ENCODE measurements at regions not wholly inside any gene's neighbourhood (a gene's known extent, or its start where the extent isn't known, plus 50 kb on each side); places are given as distances from the start of the nearest gene placed in this dataset.
"Not testable (repeated sequence)": the region's sequence is repeated elsewhere in the genome, so short reads cannot be mapped to it uniquely, and the experiment has no call there.

DNA sequence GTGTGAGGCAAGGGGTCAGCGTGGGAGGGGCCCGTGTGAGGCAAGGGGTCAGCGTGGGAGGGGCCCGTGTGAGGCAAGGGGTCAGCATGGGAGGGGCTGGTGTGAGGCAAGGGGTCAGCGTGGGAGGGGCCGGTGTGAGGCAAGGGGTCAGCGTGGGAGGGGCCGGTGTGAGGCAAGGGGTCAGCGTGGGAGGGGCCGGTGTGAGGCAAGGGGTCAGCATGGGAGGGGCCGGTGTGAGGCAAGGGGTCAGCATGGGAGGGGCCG is 119.2 kb downstream of the SEPTIN14 start:
- DNase-seq (ENCODE audit: low read depth) = not testable (repeated sequence)

DNA sequence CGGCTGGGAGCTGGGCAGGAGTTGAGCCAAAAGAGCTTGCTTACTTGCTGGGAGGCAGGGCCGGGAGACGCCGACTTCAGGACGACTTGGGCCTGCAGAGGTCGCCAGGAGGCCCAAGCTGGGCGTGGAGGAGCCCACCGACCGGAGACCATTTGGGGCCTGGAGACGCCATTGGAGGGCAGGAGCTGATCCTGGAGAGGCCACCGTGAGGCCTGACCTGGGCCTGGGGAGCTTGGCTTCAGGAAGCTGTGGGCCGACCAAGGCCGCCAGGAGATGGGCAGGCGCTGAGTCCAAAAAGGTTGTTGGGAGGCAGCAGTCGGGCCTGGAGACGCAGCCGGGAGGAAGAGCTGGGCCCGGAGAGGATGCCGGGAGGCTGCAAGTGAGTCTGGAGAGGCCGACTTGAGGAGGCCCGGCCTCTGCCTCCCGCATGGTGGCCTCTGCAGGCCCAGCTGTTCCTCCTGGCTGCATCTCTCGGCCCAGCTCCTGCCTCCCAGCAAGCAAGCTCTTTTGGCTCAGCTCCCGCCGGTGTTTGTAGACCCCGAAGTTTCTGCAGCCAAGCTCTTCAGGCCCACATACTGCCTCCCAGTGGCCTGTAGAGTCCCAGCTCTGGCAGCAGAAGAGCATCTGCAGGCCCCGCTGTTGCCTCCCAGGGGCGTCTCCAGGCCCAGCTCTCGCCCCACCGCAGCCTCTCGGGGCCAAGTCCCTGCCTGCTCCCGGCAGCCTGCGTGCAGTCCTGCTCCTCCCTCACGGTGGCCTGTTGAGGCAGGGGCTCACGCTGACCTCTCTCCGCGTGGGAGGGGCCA is 119.7 kb downstream of the SEPTIN14 start:
- not testable (repeated sequence) for DNase-seq (ENCODE audit: low read depth)

DNA sequence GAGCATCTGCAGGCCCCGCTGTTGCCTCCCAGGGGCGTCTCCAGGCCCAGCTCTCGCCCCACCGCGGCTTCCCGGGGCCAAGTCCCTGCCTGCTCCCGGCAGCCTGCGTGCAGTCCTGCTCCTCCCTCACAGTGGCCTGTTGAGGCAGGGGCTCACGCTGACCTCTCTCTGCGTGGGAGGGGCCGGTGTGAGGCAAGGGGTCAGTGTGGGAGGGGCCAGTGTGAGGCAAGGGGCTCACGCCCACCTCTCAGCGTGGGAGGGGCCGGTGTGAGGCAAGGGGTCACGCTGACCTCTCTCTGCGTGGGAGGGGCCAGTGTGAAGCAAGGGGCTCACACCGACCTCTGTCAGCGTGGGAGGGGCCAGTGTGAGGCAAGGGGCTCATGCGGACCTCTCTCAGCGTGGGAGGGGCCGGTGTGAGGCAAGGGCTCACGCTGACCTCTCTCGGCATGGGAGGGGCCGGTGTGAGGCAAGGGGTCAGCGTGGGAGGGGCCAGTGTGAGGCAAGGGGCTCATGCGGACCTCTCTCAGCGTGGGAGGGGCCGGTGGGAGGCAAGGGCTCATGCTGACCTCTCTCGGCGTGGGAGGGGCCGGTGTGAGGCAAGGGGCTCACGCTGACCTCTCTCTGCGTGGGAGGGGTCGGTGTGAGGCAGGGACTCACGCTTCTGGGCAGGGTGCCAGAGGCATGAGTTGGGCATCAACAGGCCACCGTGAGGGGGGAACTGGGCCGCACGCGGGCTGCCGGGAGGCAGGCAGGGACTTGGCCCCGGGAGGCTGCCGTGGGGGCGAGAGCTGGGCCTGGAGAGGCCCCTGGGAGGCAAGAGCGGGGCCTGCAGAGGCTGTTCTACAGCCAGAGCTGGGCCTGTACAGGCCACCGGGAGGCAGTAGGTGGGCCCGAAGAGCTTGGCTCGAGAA is 120.6 kb downstream of the SEPTIN14 start:
- not testable (repeated sequence) for DNase-seq (ENCODE audit: low read depth)

DNA sequence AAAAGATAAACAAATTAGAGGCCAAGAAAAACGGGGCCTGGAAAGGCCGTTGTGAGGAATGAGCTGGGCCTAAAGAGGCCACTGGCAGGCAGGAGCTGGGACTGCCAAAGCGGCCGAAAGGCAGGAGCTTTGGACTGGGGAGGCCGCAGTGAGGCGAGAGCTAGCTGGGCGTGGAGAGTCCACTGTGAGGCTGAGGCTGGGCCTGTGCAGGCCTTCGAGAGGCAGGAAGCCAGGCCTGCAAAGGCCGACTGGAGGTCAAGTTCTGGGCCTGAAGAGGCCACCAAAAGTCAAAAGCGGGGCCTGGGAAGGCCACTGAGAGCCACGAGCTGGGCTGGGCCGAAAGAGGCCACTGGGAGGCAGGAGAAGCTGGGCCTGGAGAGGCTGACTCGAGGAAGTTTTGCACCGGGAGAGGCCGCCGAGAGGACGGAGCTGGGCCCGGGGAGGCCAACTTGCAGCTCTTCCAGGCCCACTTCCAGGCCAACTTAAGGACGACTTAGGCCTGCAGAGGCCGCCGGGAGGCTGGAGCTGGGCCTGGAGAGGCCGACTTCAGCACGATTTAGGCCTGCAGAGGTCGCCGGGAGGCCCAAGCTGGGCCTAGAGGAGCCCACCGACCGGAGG is 121.8 kb downstream of the SEPTIN14 start:
- not testable (repeated sequence) for DNase-seq (ENCODE audit: low read depth)

DNA sequence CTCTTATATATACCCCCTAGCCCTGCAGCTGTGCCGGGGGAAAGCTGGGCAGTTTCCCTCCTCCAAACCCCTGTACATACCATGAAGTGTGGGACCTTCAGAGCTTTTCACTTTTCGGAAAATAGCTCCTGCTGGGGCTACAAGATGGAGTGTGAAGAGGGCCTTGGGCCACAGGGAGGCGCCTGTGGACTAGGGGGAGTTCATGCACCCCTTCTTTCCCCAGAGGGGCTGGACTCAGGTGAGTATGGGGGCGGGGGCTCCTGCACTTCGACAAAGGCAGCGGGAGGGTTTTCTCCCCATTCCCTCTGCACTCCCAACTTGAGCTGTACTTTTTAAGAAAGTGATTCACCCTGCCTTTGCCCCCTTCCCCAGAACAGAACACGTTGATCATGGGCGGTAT is 122.5 kb downstream of the SEPTIN14 start:
- not testable (repeated sequence) for DNase-seq (ENCODE audit: low read depth)

DNA sequence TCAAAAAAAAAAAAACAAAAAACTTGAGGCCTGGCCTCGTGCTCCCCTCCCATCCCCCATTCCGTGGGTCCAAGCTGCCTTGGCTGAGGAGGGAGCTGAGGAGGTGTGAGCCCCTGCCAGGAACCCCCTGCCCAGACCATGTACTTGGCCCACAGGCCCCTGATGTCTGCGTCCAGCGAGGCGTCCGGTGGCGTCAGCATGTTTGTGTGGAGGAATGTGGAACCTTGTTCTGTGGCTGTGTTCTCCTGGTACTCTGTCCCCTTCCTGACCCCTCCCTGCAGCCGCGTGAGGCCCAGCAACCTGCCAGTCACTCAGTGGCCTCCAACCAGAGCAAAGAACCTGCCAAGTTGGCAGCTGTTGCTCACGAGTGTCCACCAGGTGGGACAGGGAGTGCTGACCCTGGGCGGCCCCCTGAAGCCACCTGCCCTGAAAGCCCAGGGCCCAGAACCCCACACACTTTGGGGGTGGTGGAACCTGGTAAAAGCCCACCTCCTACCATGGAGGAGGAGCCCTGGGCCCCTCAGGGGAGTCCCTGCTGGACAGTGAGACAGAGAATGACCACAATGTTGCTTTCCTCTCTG is 125.8 kb downstream of the SEPTIN14 start:
- not testable (repeated sequence) for DNase-seq (ENCODE audit: low read depth)

DNA sequence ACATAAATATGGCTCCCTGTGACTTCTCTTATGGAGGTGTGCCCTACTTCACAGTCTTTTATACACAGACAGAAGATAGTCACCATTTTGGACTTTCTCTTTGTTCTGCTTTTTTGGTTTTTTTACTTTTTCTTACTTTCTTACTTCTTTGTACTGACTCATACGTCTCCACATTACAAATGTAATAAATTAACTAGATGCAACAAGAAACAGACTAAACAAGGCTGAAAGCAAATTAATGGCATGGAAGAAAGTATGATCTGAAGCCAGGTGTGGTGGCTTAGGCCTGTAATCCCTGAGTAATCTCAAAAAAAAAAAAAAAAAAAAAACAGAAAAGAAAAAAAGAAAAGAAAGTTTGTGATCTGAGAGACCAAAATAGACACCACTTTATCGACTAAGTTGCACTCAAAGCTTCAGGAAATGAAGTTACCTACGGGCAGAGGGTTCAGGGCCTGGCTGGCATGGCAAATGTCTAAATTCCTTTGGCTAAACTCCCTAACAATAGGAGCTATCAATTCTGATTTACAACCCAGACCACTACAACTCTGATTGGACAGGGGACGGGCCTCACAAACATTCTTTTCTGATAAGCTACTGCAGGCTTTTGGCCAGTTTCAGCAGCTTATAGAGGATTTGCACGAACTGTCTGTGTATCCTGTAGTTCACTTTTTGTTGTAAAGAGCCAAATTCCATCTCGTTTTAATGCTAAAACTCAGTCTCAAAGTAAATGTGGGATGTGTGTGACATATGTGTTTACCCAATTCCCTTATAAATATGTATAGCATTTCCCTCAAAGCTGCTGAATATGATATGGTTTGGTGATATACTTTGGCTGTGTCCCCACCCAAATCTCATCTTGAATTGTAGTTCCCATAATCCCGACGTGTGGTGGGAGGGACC is 129.1 kb downstream of the SEPTIN14 start:
- no peak for DNase-seq (ENCODE audit: low read depth)

DNA sequence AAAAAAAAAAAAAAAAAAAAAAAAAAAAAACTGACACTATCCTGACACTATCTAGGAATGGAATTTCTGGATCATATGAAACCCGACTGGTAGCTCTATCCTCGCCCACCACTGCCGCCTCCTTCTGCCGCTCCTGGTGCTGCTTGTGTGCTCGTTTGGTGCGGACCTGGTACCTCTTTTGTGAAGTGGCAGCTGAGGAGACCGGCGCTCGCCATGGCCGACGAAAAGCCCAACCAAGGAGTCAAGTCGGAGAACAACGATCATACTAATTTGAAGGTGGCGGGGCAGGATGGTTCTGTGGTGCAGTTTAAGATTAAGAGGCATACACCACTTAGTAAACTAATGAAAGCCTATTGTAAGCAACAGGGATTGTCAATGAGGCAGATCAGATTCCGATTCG is 130.6 kb downstream of the SEPTIN14 start:
- DNase-seq (ENCODE audit: low read depth) = no peak

DNA sequence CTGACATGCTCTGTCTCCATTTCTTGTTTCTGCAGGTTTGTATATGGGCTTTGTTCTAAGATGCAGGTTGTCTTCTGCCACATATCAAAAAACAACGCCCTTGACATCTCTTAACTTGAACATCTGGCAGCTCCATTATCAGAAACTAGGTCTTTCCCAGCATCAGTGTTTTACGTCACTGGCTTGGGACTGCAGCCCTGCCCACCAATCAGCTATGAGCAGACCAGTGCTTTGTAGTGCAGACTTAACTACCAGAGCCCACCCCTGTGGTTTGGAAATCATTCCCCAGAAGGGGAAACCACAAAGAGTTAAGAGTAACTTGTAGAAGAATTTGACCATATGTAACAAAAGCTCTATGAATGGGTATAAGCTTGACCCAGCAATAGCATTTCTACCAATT is 132.4 kb downstream of the SEPTIN14 start:
- no peak for DNase-seq (ENCODE audit: low read depth)

DNA sequence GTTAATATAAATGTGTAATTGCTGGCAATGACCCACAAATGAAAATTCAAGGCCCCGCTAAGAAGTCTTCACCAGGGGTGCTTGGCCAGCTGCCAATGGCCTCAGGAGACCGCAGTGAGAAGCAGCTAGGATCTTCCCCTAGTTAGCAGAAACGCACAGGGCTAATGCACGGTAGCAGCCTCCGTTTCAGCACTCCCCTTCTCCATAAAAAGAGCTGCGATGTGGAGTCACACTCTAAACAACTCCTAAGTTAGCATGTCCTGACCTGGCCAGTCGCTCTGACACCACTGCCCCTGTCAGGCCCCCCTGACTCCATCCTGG is 139.0 kb downstream of the SEPTIN14 start:
- no peak for DNase-seq (ENCODE audit: low read depth)

DNA sequence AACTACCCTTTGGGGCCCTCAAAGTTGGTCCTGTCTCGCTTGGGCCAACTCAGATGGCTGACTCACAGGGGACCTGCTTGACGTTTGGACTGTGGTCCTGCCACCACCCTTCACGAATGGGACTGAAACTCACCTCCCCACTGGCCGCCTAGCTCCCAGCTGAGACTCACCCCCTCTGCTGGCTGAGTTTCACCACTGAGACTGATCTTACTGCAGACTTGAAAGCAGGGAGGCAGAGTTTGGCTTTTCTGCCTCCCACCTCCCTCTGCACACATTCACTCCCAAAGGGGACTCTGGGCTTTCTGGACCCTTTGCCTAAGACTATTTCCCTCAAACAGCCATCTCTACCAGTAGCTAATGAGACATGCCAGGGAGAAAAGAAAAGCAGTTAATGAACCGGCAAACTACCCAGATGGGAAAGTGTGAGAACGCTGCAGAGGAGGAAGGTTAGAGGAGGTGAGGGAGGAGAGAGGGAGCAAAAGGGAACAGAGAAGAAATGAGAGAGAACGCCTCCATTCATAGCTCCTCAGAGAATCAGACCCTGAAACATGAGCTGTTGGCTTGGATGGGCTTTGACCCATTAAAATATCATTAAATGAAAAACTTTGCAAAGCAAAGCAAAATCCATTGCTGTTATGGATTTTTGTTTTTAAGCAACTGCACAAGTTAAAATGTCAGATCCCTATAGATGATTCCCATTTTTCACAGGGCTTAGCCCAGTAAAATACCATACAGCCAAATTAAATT is 139.5 kb downstream of the SEPTIN14 start:
- not testable (repeated sequence) for DNase-seq (ENCODE audit: low read depth)

DNA sequence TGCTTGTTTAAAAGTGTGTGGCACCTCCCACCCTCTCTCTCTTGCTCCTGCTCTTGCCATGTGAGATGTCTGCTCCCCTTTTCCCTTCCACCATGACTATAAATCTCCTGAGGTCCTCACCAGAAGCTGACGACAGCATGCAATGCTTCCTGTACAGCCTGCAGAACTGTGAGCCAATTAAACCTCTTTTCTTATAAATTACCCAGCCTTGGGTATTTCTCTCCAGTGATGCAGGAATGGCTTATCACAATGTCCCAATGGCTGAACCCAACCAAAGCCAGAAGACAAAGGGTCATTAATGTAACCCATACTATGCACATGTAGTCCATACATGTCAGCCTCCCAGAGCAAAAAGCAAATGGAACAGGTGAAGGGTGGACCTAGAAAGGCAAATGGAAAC is 141.5 kb downstream of the SEPTIN14 start:
- not testable (repeated sequence) for DNase-seq (ENCODE audit: low read depth)

DNA sequence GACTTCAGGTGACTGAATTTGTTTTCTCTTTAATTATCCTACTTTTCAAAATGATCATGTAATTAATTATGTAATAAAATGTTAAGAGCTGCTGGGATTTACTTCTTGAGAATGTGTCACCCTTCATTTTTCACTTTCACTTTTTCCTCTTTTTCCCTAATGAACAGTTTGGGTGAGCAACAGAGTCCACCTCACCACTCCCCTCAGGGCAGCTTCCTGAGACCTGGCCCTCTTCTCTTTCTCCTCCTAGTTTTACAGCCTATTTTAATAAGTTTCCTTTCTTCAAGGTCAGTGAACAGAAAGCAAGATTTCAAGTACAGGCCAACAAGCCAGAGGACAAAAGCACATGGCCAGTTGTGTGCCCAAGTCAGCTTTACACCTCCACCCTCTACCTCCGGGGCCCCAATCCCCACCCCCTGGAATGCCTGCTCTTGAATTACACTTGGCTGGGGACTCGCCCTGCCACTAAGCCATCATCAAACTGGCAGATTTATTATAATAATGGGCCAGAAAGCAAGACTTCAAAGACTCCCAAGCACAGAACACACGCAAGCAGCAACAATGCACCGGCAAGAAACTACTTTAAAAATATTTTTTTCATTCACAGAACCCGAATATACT is 143.1 kb upstream of the VOPP1 start:
- not testable (repeated sequence) for DNase-seq (ENCODE audit: low read depth)

DNA sequence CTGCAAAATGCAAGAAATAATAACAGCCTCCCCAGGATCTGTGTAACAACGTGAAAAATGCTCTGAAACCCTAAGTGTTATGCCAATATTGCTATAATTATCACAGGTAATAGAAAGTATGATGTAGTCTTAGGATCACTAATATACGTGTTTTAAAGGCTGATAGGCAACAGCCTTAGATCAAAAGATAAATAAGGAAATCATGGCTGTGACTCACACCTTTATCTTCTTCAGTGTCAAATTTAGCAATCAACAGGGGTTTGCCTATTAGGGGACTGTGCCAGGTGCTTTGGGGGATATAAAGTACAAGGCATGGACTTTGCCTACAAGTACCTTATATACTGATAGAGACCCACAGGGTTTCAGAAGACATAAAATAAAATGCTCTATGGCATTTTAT is 142.1 kb upstream of the VOPP1 start:
- not testable (repeated sequence) for DNase-seq (ENCODE audit: low read depth)

DNA sequence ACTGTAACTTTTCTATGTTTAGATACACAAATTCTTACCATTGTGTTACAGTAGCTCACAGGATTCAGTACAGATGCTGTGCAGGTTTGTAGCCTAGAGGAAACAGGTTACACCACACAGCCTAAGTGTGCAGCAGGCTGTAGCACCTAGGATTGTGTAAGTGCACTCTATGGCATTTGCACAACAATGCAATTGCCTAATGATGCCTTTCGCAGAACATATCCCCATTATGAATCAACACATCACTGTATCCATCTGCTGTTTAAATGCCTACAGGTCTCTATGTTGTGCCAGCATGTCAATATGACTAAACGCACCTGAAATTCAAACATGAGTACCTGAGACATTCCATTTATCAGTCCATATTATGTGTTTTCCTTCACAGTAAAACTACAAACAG is 138.0 kb upstream of the VOPP1 start:
- not testable (repeated sequence) for DNase-seq (ENCODE audit: low read depth)

DNA sequence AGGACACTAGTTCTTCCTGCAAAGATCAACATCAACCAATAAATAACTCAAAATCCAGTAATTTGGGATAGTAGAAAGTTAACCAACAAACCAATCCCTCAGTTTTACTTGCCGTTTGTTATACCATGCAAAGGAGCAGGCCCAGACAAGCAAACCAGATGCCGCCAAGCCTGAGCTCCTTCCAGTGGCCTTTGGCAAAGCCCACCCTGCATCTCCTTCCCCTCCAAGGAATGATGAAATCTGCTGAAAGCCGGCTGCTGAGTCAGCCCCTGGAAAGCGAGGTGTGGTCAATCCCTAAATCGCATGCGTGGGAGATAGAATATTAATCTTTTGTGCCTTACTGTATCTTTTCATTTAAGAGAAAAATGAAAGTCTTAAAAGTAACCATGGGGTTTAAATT is 135.7 kb upstream of the VOPP1 start:
- not testable (repeated sequence) for DNase-seq (ENCODE audit: low read depth)

DNA sequence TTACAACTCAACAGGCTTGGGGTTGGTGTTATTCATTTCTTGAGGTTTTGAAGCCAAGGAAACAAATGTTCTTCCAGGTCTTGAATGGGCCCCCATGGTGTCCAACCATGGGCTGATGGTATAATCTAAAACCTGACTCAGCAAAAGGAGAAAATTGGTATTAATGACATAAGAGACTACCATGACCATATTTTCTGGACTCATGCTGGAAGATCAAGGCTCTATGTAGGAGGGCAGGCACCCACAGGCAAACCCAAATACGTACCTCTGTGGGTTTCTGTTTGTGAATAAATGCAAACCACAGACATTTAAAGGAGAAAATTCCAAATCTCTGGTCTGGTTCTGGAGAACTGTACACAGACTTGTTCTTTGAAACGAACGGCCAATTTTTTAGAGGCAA is 135.1 kb upstream of the VOPP1 start:
- not testable (repeated sequence) for DNase-seq (ENCODE audit: low read depth)

DNA sequence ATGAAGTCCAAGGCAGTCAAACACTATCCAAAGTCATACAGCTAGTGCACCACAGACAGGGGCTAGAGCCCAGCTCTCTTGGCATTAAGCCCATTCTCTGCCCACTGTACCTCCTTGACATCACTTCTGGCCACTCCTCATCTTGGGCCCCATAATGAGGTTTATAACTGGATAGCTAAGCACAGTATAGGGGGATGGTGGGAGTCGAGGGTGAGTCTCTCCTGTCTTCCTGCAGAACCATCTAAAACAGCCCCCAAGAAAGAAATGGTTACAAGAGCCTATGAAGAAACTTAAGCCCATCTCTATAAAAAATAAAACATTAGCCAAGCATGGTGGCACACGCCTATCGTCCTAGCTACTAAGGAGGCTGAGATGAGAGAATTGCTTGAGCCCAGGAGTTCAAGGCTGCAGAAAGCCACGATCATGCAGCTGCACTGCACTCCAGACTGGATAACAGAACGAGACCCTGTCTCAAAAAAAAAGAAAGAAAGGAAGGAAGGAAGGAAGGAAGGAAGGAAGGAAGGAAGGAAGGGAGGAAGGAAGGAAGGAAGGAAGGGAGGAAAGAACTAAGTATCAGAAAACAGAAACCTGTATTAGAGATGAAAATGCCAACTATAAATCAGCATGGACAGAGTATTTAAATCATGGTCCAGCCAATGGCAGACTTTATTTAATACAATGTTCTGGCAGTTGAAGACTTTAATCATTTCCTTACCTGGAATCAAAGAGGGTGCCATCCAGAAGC is 134.3 kb upstream of the VOPP1 start:
- not testable (repeated sequence) for DNase-seq (ENCODE audit: low read depth)

DNA sequence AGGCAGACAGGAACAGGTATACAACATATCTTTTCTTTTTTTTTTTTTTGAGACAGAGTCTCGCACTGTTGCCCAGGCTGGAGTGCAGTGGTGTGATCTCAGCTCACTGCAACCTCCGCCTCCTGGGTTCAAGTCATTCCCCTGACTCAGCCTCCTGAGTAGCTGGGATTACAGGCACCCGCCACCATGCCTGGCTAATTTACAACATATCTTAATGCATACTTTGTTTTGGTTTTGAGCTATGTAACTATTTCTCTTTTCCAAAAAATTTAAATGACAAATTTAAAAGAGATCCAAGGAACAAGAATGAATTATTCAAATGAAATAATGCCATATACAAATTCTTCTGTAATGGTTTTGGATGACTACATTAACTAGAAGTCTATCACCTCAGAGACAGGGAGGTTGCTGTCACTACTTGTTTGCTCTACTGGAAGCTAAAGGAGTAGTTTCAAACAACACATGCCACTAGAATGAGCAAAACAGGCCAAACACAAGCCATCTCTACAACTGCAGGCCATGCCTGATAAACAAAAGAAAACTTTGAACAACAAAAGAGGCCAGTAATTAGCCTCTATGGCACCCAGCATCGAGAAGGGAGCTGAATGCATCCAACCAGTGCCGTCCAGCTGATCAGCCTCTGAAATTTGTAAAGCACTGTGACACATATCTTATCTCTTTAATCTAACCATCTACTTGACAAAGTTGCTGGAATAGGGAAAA is 133.6 kb upstream of the VOPP1 start:
- not testable (repeated sequence) for DNase-seq (ENCODE audit: low read depth)

All from stimulated activated CD8-positive, alpha-beta memory T cell treated with anti-CD3 and anti-CD28 coated beads, Interleukin-12 subunit alpha, Interleukin-12 subunit beta, amount 100 ng/mL, for 1 hour (primary cell).